K562 (cell line): ENCODE measurements at regions not wholly inside any gene's neighbourhood (a gene's known extent, or its start where the extent isn't known, plus 50 kb on each side); places are given as distances from the start of the nearest gene placed in this dataset.
A peak's percentile ranks its signal among the peaks of the same experiment; 100 is the strongest.

Experiments
- ATAC-seq: fragments of 200-7000 bp; cut with Tn5 transposase; 3 replicates; pipeline ENCODE4 v1.9.1; 2020; ENCODE audit warnings: moderate library complexity
- BruUV-seq: library from RNA; stranded (reverse); fragments of 400-500 nt; replicated peaks from 2 replicates; lab custom pipeline; 2021; lab: Mats Ljungman, UMichigan
- CTCF ChIA-PET: fragments of 300-600 bp; formaldehyde crosslinking; extraction: SDS; loops from one replicate; lab custom pipeline; 2021; ENCODE audit warnings: low intra/inter-chr PET ratio; lab: Yijun Ruan, JAX
- POLR2A ChIA-PET: fragments of 300-600, 350-650 bp; sonication (Branson Sonifier 250); formaldehyde crosslinking; extraction: SDS; loops from one replicate; lab custom pipeline; 2021; ENCODE audit warnings: antibody characterized with exemption, inconsistent platforms; lab: Yijun Ruan, JAX
- DNase-seq, 4 experiments: peaks; one replicate each; pipeline versions ENCODE4 v3.0.0 to v3.0.0-alpha.2; 2011 to 2018; ENCODE audit warnings: low spot score in 3 of 4, mixed read lengths in 3 of 4; ENCODE audit errors: extremely low read depth in 1 of 4
- FAIRE-seq: peaks from 2 replicates; lab custom pipeline; 2011; peaks lifted over from hg19 to GRCh38; lab: Jason Lieb, UNC
- H2AFZ ChIP-seq: 2 replicates; pipeline ENCODE4 v1.6.0; 2011; ENCODE audit warnings: low read depth, low read length, control low read depth, inconsistent platforms
- H3K27ac ChIP-seq: fragments of 200-600 bp; 3 replicates; pipeline ENCODE4 v1.8.0; 2011; ENCODE audit warnings: low read depth, mild to moderate bottlenecking, control low read depth, inconsistent platforms, low read length, moderate library complexity, mixed read lengths; ENCODE audit errors: extremely low read depth
- H3K27me3 ChIP-seq, 2 experiments: fragments of 300-600 bp in 1 of 2; 2 replicates in 1 of 2; 3 replicates in 1 of 2; pipeline versions ENCODE4 v1.6.0 to v1.8.0; 2011; ENCODE audit warnings: inconsistent platforms in 2 of 2, low read length in 2 of 2, mild to moderate bottlenecking in 1 of 2, mixed read lengths in 1 of 2, moderate library complexity in 1 of 2; ENCODE audit not compliant: control insufficient read depth in 2 of 2, insufficient read depth in 2 of 2
- H3K36me3 ChIP-seq: fragments of 300-600 bp; 3 replicates; pipeline ENCODE4 v1.8.0; 2011; ENCODE audit warnings: mild to moderate bottlenecking, low read length, inconsistent platforms; ENCODE audit not compliant: control insufficient read depth, insufficient read depth
- H3K4me1 ChIP-seq, 2 experiments: fragments of 200-600 bp in 1 of 2; replicated peaks in 1 of 2; 2 replicates in 1 of 2; 3 replicates in 1 of 2; pipeline versions ENCODE4 v1.5.1 to v1.8.0; 2011; ENCODE audit warnings: inconsistent platforms in 2 of 2, low read length in 2 of 2, mild to moderate bottlenecking in 1 of 2, mixed read lengths in 1 of 2, moderate library complexity in 1 of 2; ENCODE audit not compliant: control insufficient read depth in 2 of 2, insufficient read depth in 2 of 2
- H3K4me2 ChIP-seq: 2 replicates; pipeline ENCODE4 v1.6.1; 2011; ENCODE audit warnings: low read length, control low read depth, inconsistent platforms, mixed read lengths; ENCODE audit not compliant: insufficient read depth
- H3K4me3 ChIP-seq: fragments of 200-600 bp; sonication (generic), shearing (Covaris generic); 2 replicates; pipeline ENCODE4 v1.5.1; 2016; ENCODE audit warnings: control low read depth, inconsistent platforms
- H3K79me2 ChIP-seq: fragments of 200-600 bp; 3 replicates; pipeline ENCODE4 v1.8.0; 2011; ENCODE audit warnings: low read length, inconsistent platforms; ENCODE audit not compliant: control insufficient read depth, insufficient read depth
- H3K9ac ChIP-seq, 2 experiments: 2 replicates each; pipeline versions ENCODE4 v1.6.0 to v1.6.1; 2011; ENCODE audit warnings: low read depth in 2 of 2, low read length in 2 of 2, control low read depth in 1 of 2, inconsistent platforms in 1 of 2, mild to moderate bottlenecking in 1 of 2, mixed read lengths in 1 of 2; ENCODE audit not compliant: insufficient read depth in 1 of 2
- H3K9me1 ChIP-seq: one replicate; pipeline ENCODE4 v1.6.0; 2011; ENCODE audit warnings: inconsistent platforms, mild to moderate bottlenecking, low read length, moderate library complexity; ENCODE audit not compliant: control insufficient read depth, insufficient read depth
- H3K9me3 ChIP-seq: replicated peaks from 2 replicates; pipeline ENCODE4 v1.5.1; 2011; ENCODE audit warnings: low read depth, low read length, inconsistent platforms; ENCODE audit not compliant: control insufficient read depth, insufficient read depth
- H4K20me1 ChIP-seq: replicated peaks from 2 replicates; pipeline ENCODE4 v1.6.1; 2011; ENCODE audit warnings: low read length, inconsistent platforms, mixed read lengths; ENCODE audit not compliant: control insufficient read depth, insufficient read depth
- CTCFL ChIP-seq: IDR thresholded peaks from 2 replicates; pipeline ENCODE4 v1.6.1; 2011; ENCODE audit warnings: borderline replicate concordance, low read depth, mild to moderate bottlenecking, moderate library complexity, low read length; ENCODE audit not compliant: insufficient read depth, poor library complexity, severe bottlenecking
- GABPA ChIP-seq: fragments of 200-800 bp; sonication (Bioruptor generic); conservative IDR thresholded peaks from 2 replicates; pipeline ENCODE4 v1.6.1; 2016; ENCODE audit warnings: low read depth, missing genetic modification characterization, missing compliant biosample characterization
- GABPB1 ChIP-seq: sonication (generic); formaldehyde crosslinking; IDR thresholded peaks from 2 replicates; pipeline ENCODE4 v1.8.0; 2022; ENCODE audit warnings: mild to moderate bottlenecking, missing genetic modification reagents
- HINFP ChIP-seq: fragments of 450-650 bp; conservative IDR thresholded peaks from 2 replicates; pipeline ENCODE4 v1.6.1; 2016; ENCODE audit warnings: missing genetic modification characterization, low read depth, mild to moderate bottlenecking, control low read depth, missing compliant biosample characterization
- MAZ ChIP-seq, 2 experiments: fragments of 450-650 bp in 1 of 2; sonication (generic) in 1 of 2; formaldehyde crosslinking; IDR thresholded peaks in 1 of 2; conservative IDR thresholded peaks in 1 of 2; 2 replicates each; pipeline versions ENCODE4 v1.4.0 to v1.5.0; 2020; ENCODE audit warnings: mild to moderate bottlenecking in 1 of 2, missing genetic modification reagents in 1 of 2
- NR2C1 ChIP-seq, 2 experiments: fragments of 450-650 bp; IDR thresholded peaks; 2 replicates each; pipeline ENCODE4 v1.6.1; 2017; ENCODE audit warnings: mild to moderate bottlenecking in 2 of 2, antibody characterized with exemption in 1 of 2, inconsistent platforms in 1 of 2, missing compliant biosample characterization in 1 of 2, missing genetic modification characterization in 1 of 2
- NR2C2 ChIP-seq, 2 experiments: fragments of 200-800 bp in 1 of 2; sonication (Bioruptor generic) in 1 of 2; sonication (generic) in 1 of 2; formaldehyde crosslinking in 1 of 2; IDR thresholded peaks; 2 replicates each; pipeline versions ENCODE4 v1.6.1 to v1.8.0; 2016 to 2022; ENCODE audit warnings: mild to moderate bottlenecking in 1 of 2, missing compliant biosample characterization in 1 of 2, missing genetic modification characterization in 1 of 2, missing genetic modification reagents in 1 of 2
- PKNOX1 ChIP-seq: fragments of 450-650 bp; IDR thresholded peaks from 2 replicates; pipeline ENCODE4 v1.6.1; 2016
- RFX1 ChIP-seq: fragments of 450-650 bp; IDR thresholded peaks from 2 replicates; pipeline ENCODE4 v1.6.1; 2016; ENCODE audit warnings: mild to moderate bottlenecking, moderate library complexity
- SNIP1 ChIP-seq: fragments of 450-650 bp; IDR thresholded peaks from 2 replicates; pipeline ENCODE4 v1.7.1; 2017; ENCODE audit warnings: low read depth, mild to moderate bottlenecking
- WHSC1 ChIP-seq: IDR thresholded peaks from one replicate; pipeline ENCODE4 v1.6.1; 2012; ENCODE audit warnings: low read length, control low read depth, inconsistent platforms
- ZNF551 ChIP-seq: fragments of 250-450 bp; sonication (Bioruptor Pico); IDR thresholded peaks from 2 replicates; pipeline ENCODE4 v1.5.0; 2021; ENCODE audit warnings: mild to moderate bottlenecking, moderate library complexity
- ZNF696 ChIP-seq: fragments of 250-450 bp; sonication (Bioruptor Pico); conservative IDR thresholded peaks from 2 replicates; pipeline ENCODE4 v1.4.0; 2020; ENCODE audit warnings: mild to moderate bottlenecking, moderate library complexity
- WGBS: fragments of 100-300 bp; shearing (Covaris generic); methylation state at CpG from one replicate; pipeline ENCODE4 v1.1.6; 2016; ENCODE audit warnings: low coverage, mixed read lengths; ENCODE audit not compliant: insufficient coverage; ENCODE audit errors: missing lambda C conversion rate; 5-methylcytosine and 5-hydroxymethylcytosine counted together
- in situ Hi-C: fragments of 300-500 bp; cut with MboI; formaldehyde crosslinking; loops from 4 replicates; pipeline ENCODE4 v1.15.0; 2018; ENCODE audit warnings: inconsistent platforms, mixed read lengths
- intact Hi-C: fragments of 100-400 bp; cut with micrococcal nuclease; formaldehyde crosslinking; loops from 2 replicates; pipeline ENCODE4 v1.14.2; 2022

GRCh38 chr12:127991485-127991884 lies 275.5 kb upstream of the TMEM132C start:
- Histone ChIP-seq H3K4me2 (no peak overlapping the region), H3K9me3 (no peaks in the 10 kb centered on the region), H3K9ac (no peak overlapping the region), H3K79me2 (no peaks in the 10 kb centered on the region), H3K36me3 (no peaks in the 10 kb centered on the region), H4K20me1 (no peaks in the 10 kb centered on the region), H2AFZ (no peak overlapping the region), H3K27ac (no peak overlapping the region), H3K4me1 (no peaks in the 10 kb centered on the region), H3K27me3 (no peaks in the 10 kb centered on the region), H3K9me1 (no peaks in the 10 kb centered on the region), H3K4me3 (no peak overlapping the region)
- DNase-seq (peak in 1 of 4 experiments; percentile 41), FAIRE-seq (no peak), ATAC-seq (no peak)
- WGBS: 4% methylated on average over 6 of the region's 6 CpGs
- CTCF ChIA-PET: no interaction called here
- intact Hi-C loops (no loop called here), in situ Hi-C loops (no loop called here)
- POLR2A ChIA-PET: no interaction called here
- peak; percentile 31; the same call in 1 of the 2 replicates for TF ChIP-seq PKNOX1
- no peak for TF ChIP-seq MAZ (CRISPR knock-in tag; conservative IDR thresholded peaks at IDR 0.05 in 1 of 2, IDR thresholded peaks at IDR 0.05 in 1 of 2)
- peak; percentile 63 for TF ChIP-seq GABPB1
- TF ChIP-seq HINFP (tag): peak; percentile 91
- no peak for TF ChIP-seq SNIP1
- TF ChIP-seq WHSC1: no peak
- peak; percentile 63 for TF ChIP-seq GABPA (tag)
- peak; percentile 91 for TF ChIP-seq RFX1
- no peak for TF ChIP-seq ZNF696
- no peak for TF ChIP-seq ZNF551 (CRISPR knock-in tag)
- no peak for TF ChIP-seq NR2C2 (CRISPR knock-in tag; IDR thresholded peaks at IDR 0.05)
- peak; percentile 92 for TF ChIP-seq NR2C2 (tag; IDR thresholded peaks at IDR 0.05)
- peak; percentile 50 for TF ChIP-seq NR2C1 (IDR thresholded peaks at IDR 0.05)
- peak; percentile 82 for TF ChIP-seq NR2C1 (tag; IDR thresholded peaks at IDR 0.05)
- no peak for TF ChIP-seq CTCFL
- no TSS peak for BruUV-seq
